ENCODE measurements at regions not wholly inside any gene's neighbourhood (a gene's known extent, or its start where the extent isn't known, plus 50 kb on each side); places are given as distances from the start of the nearest gene placed in this dataset.

- no peak for TF ChIP-seq CTCF (IDR thresholded peaks at IDR 0.05)
- Mint-ChIP-seq H3K27me3 (ENCODE audit: low read depth in 3 of 3) (no peaks in the 10 kb centered on the region), H3K36me3 (no peaks in the 10 kb centered on the region), H3K4me1 (no peaks in the 10 kb centered on the region), H3K9me3 (peaks cover 0 to 3% (median 2%) of the 10 kb centered on the region in 7 donors), H3K27ac (no peak overlapping the region), H3K4me3 (no peak overlapping the region)
- Histone ChIP-seq H3K79me2 (ENCODE audit: insufficient read depth, low read length) (no peaks in the 10 kb centered on the region), H3K27ac (ENCODE audit: low read depth in 1 of 2, low read length in 2 of 2) (no peak overlapping the region), H3K4me1 (ENCODE audit: control insufficient read depth in 1 of 2, insufficient read depth in 2 of 2, low read length in 2 of 2) (no peaks in the 10 kb centered on the region), H2AFZ (ENCODE audit: insufficient read depth, low read depth, low read length, poor library complexity, severe bottlenecking) (no peak overlapping the region), H3K36me3 (replicated peaks in 1 of 2; ENCODE audit: control insufficient read depth in 1 of 2, insufficient read depth in 2 of 2, low read length in 2 of 2) (no peaks in the 10 kb centered on the region), H3K4me3 (replicated peaks in 1 of 3; ENCODE audit: low read depth in 2 of 3, low read length in 3 of 3) (no peak overlapping the region), H3K9me3 (replicated peaks in 1 of 2; ENCODE audit: control insufficient read depth in 1 of 2, insufficient read depth in 1 of 2, low read length in 2 of 2) (no peaks in the 10 kb centered on the region), H3K4me2 (replicated peaks; ENCODE audit: extremely low read depth, low read length, poor library complexity, severe bottlenecking) (no peak overlapping the region), H3K27me3 (ENCODE audit: control insufficient read depth in 2 of 2, insufficient read depth in 2 of 2, low read length in 2 of 2) (no peaks in the 10 kb centered on the region), H3K9ac (ENCODE audit: insufficient read depth, low read length, poor library complexity, severe bottlenecking) (no peak overlapping the region), H4K20me1 (ENCODE audit: insufficient read depth, low read length) (no peaks in the 10 kb centered on the region)
- intact Hi-C loops (cut with micrococcal nuclease), result no loop called here
- no peak for DNase-seq
These were observed 575.0 kb upstream of the SGO1 start for GRCh38 chr3:20760981-20761380.

GRCh38 chr3:20752416-20752815 lies 566.4 kb upstream of the SGO1 start:
- H4K20me1 ChIP-seq (ENCODE audit: insufficient read depth, low read length), result no peaks in the 10 kb centered on the region
- H3K27me3 ChIP-seq (ENCODE audit: control insufficient read depth in 2 of 2, insufficient read depth in 2 of 2, low read length in 2 of 2), result no peaks in the 10 kb centered on the region
- H3K4me2 ChIP-seq (replicated peaks; ENCODE audit: extremely low read depth, low read length, poor library complexity, severe bottlenecking), result no peak overlapping the region
- 67% methylated on average over 1 of the region's 1 CpG for WGBS (ENCODE audit: insufficient coverage)
- Mint-ChIP-seq H3K27me3 (ENCODE audit: low read depth in 3 of 3) (no peaks in the 10 kb centered on the region), H3K4me1 (no peaks in the 10 kb centered on the region), H3K9me3 (peaks cover 0 to 11% (median 5%) of the 10 kb centered on the region in 7 donors), H3K36me3 (no peaks in the 10 kb centered on the region), H3K4me3 (no peak overlapping the region), H3K27ac (no peak overlapping the region)
- no peaks in the 10 kb centered on the region for H3K36me3 ChIP-seq (replicated peaks in 1 of 2; ENCODE audit: control insufficient read depth in 1 of 2, insufficient read depth in 2 of 2, low read length in 2 of 2)
- H3K79me2 ChIP-seq (ENCODE audit: insufficient read depth, low read length), result no peaks in the 10 kb centered on the region
- DNase-seq, result no peak
- H3K9ac ChIP-seq (ENCODE audit: insufficient read depth, low read length, poor library complexity, severe bottlenecking), result no peak overlapping the region
- no peak overlapping the region for H3K4me3 ChIP-seq (replicated peaks in 1 of 3; ENCODE audit: low read depth in 2 of 3, low read length in 3 of 3)
- H3K4me1 ChIP-seq (ENCODE audit: control insufficient read depth in 1 of 2, insufficient read depth in 2 of 2, low read length in 2 of 2), result no peaks in the 10 kb centered on the region
- H3K9me3 ChIP-seq (replicated peaks in 1 of 2; ENCODE audit: control insufficient read depth in 1 of 2, insufficient read depth in 1 of 2, low read length in 2 of 2), result peaks cover 4 to 14% of the 10 kb centered on the region in 2 donors
- no peak overlapping the region for H3K27ac ChIP-seq (ENCODE audit: low read depth in 1 of 2, low read length in 2 of 2)
- H2AFZ ChIP-seq (ENCODE audit: insufficient read depth, low read depth, low read length, poor library complexity, severe bottlenecking), result no peak overlapping the region
- TF ChIP-seq CTCF (IDR thresholded peaks at IDR 0.05), result no peak
- intact Hi-C loops (cut with micrococcal nuclease), result no loop called here

All from CD14-positive monocyte (primary cell).